ENCODE measurements at regions not wholly inside any gene's neighbourhood (a gene's known extent, or its start where the extent isn't known, plus 50 kb on each side); places are given as distances from the start of the nearest gene placed in this dataset.

- H3K27me3 ChIP-seq (ENCODE audit: insufficient read depth) = no peaks in the 10 kb centered on the region
- Mint-ChIP-seq H3K4me1 (no peaks in the 10 kb centered on the region), H3K27me3 (ENCODE audit: insufficient read depth, low read depth, poor library complexity) (peaks cover 4% of the 10 kb centered on the region), H3K4me3 (no peak overlapping the region), H3K9me3 (no peaks in the 10 kb centered on the region), H3K27ac (no peak overlapping the region), H3K36me3 (ENCODE audit: low read depth) (no peaks in the 10 kb centered on the region; the same call in 2 of the 3 replicates)
- H3K27ac ChIP-seq (ENCODE audit: low read depth) = no peak overlapping the region
- no peaks in the 10 kb centered on the region for H3K4me1 ChIP-seq (ENCODE audit: insufficient read depth)
- no peaks in the 10 kb centered on the region for H3K9me2 ChIP-seq (ENCODE audit: insufficient read depth)
- H3K4me3 ChIP-seq = no peak overlapping the region
- no peaks in the 10 kb centered on the region; the same call in 1 of the 2 replicates for H3K36me3 ChIP-seq (ENCODE audit: insufficient read depth)
- DNase-seq (ENCODE audit: low spot score) (no peak), ATAC-seq (no peak)
- no peak overlapping the region for H2AFZ ChIP-seq
- no peaks in the 10 kb centered on the region for H4K20me1 ChIP-seq (replicated peaks; ENCODE audit: insufficient read depth)
- H3K4me2 ChIP-seq = no peak overlapping the region
- no peaks in the 10 kb centered on the region for H3F3A ChIP-seq (replicated peaks; ENCODE audit: low read depth)
- no peak for TF ChIP-seq ZNF114 (CRISPR knock-in tag; IDR thresholded peaks at IDR 0.05)
- TF ChIP-seq POLR2AphosphoS5 (IDR thresholded peaks at IDR 0.05; ENCODE audit: low read depth) = no peak
- TF ChIP-seq EZH2 (IDR thresholded peaks at IDR 0.05; ENCODE audit: low read depth, unreplicated experiment) = no peak
- no peak for TF ChIP-seq CTCF (conservative IDR thresholded peaks at IDR 0.05; ENCODE audit: low read depth in 2 of 2)
- TF ChIP-seq EZH2phosphoT487 (IDR thresholded peaks at IDR 0.05; ENCODE audit: unreplicated experiment) = no peak
- no peak for TF ChIP-seq ETS1 (IDR thresholded peaks at IDR 0.05)
- no peak for TF ChIP-seq ZNF462 (CRISPR knock-in tag; IDR thresholded peaks at IDR 0.05)
- TF ChIP-seq REST (IDR thresholded peaks at IDR 0.05; ENCODE audit: unreplicated experiment) = no peak
- no peak for TF ChIP-seq CREB1 (CRISPR knock-in tag; IDR thresholded peaks at IDR 0.05; ENCODE audit: low read depth)
- no peak for TF ChIP-seq NANOG (IDR thresholded peaks at IDR 0.05; ENCODE audit: borderline replicate concordance)
- TF ChIP-seq JUNB (IDR thresholded peaks at IDR 0.05; ENCODE audit: unreplicated experiment) = no peak
- no peak for TF ChIP-seq STAT1 (IDR thresholded peaks at IDR 0.05; ENCODE audit: unreplicated experiment)
- TF ChIP-seq ZNF331 (CRISPR knock-in tag; IDR thresholded peaks at IDR 0.05; ENCODE audit: low read depth) = no peak
- no peaks in the 10 kb centered on the region for H3K79me2 ChIP-seq (replicated peaks; ENCODE audit: insufficient read depth)
Measured at GRCh38 chr22:48742191-48742555, 1085.5 kb downstream of the BRD1 start.

Measured in GM23338 (cell line).